H9 (cell line): ENCODE measurements at regions not wholly inside any gene's neighbourhood (a gene's known extent, or its start where the extent isn't known, plus 50 kb on each side); places are given as distances from the start of the nearest gene placed in this dataset.

Source experiments
- DNase-seq: peaks from one replicate; pipeline ENCODE4 v3.0.0-alpha.2; 2017
- H2AFZ ChIP-seq: one replicate; pipeline ENCODE4 v1.6.1; 2013; ENCODE audit warnings: mild to moderate bottlenecking, low read length, control low read depth, moderate library complexity
- H2AK5ac ChIP-seq: 2 replicates; pipeline ENCODE4 v1.6.1; 2013; ENCODE audit warnings: low read length, control low read depth, mixed read lengths; ENCODE audit not compliant: insufficient read length
- H2BK120ac ChIP-seq: one replicate; pipeline ENCODE4 v1.6.1; 2013; ENCODE audit warnings: low read depth, mild to moderate bottlenecking, low read length, control low read depth, inconsistent platforms; ENCODE audit not compliant: poor library complexity, severe bottlenecking
- H2BK12ac ChIP-seq: 2 replicates; pipeline ENCODE4 v1.6.1; 2013; ENCODE audit warnings: low read length, control low read depth, mixed read lengths, low read depth; ENCODE audit not compliant: insufficient read length
- H2BK15ac ChIP-seq: 2 replicates; pipeline ENCODE4 v1.6.1; 2013; ENCODE audit warnings: low read depth, low read length, control low read depth
- H2BK20ac ChIP-seq: one replicate; pipeline ENCODE4 v1.6.1; 2013; ENCODE audit warnings: low read depth, mild to moderate bottlenecking, low read length, control low read depth, inconsistent platforms; ENCODE audit not compliant: poor library complexity, severe bottlenecking
- H2BK5ac ChIP-seq: 2 replicates; pipeline ENCODE4 v1.6.1; 2013; ENCODE audit warnings: low read length, control low read depth, mixed read lengths; ENCODE audit not compliant: insufficient read length
- H3K14ac ChIP-seq: 2 replicates; pipeline ENCODE4 v1.6.1; 2013; ENCODE audit warnings: low read length, control low read depth; ENCODE audit not compliant: insufficient read depth
- H3K18ac ChIP-seq: 2 replicates; pipeline ENCODE4 v1.6.1; 2013; ENCODE audit warnings: low read depth, mild to moderate bottlenecking, mixed read lengths, low read length, control low read depth; ENCODE audit not compliant: insufficient read length
- H3K23ac ChIP-seq: 2 replicates; pipeline ENCODE4 v1.6.1; 2013; ENCODE audit warnings: low read length, control low read depth, mixed read lengths, low read depth; ENCODE audit not compliant: insufficient read length
- H3K23me2 ChIP-seq: 2 replicates; pipeline ENCODE4 v1.6.1; 2013; ENCODE audit warnings: low read depth, mild to moderate bottlenecking, mixed read lengths, low read length, control low read depth; ENCODE audit not compliant: insufficient read length, poor library complexity, severe bottlenecking
- H3K27ac ChIP-seq: 2 replicates; pipeline ENCODE4 v1.5.1; 2013; ENCODE audit warnings: low read length, control low read depth, mixed read lengths, low read depth; ENCODE audit not compliant: insufficient read length
- H3K27me3 ChIP-seq: 2 replicates; pipeline ENCODE4 v1.6.1; 2013; ENCODE audit warnings: low read length, control low read depth, inconsistent platforms; ENCODE audit not compliant: insufficient read depth
- H3K4ac ChIP-seq: 2 replicates; pipeline ENCODE4 v1.6.1; 2013; ENCODE audit warnings: low read depth, mild to moderate bottlenecking, control low read depth, inconsistent platforms, low read length, moderate library complexity
- H3K4me1 ChIP-seq: 2 replicates; pipeline ENCODE4 v1.6.1; 2013; ENCODE audit warnings: low read length, control low read depth, inconsistent platforms; ENCODE audit not compliant: insufficient read depth
- H3K4me2 ChIP-seq: 2 replicates; pipeline ENCODE4 v1.6.1; 2013; ENCODE audit warnings: low read length, control low read depth, mixed read lengths; ENCODE audit not compliant: insufficient read length, insufficient read depth
- H3K56ac ChIP-seq: 2 replicates; pipeline ENCODE4 v1.6.1; 2013; ENCODE audit warnings: low read depth, mild to moderate bottlenecking, mixed read lengths, low read length, control low read depth; ENCODE audit not compliant: insufficient read length
- H3K79me1 ChIP-seq: 2 replicates; pipeline ENCODE4 v1.6.1; 2013; ENCODE audit warnings: low read depth, mild to moderate bottlenecking, moderate library complexity, low read length, control low read depth, inconsistent platforms; ENCODE audit not compliant: insufficient read depth, poor library complexity, severe bottlenecking
- H3K79me2 ChIP-seq: 2 replicates; pipeline ENCODE4 v1.6.1; 2013; ENCODE audit warnings: low read length, control low read depth, inconsistent platforms; ENCODE audit not compliant: insufficient read depth
- H3K9ac ChIP-seq: 2 replicates; pipeline ENCODE4 v1.6.1; 2013; ENCODE audit warnings: low read length, control low read depth, mixed read lengths; ENCODE audit not compliant: insufficient read length; ENCODE audit errors: extremely low read depth
- H3K9me3 ChIP-seq: one replicate; pipeline ENCODE4 v1.6.1; 2013; ENCODE audit warnings: low read depth, low read length, inconsistent platforms; ENCODE audit not compliant: control insufficient read depth
- H3T11ph ChIP-seq: one replicate; pipeline ENCODE4 v1.6.1; 2013; ENCODE audit warnings: mild to moderate bottlenecking, low read length, control low read depth, inconsistent platforms
- H4K20me1 ChIP-seq: one replicate; pipeline ENCODE4 v1.6.1; 2013; ENCODE audit not compliant: control insufficient read depth, insufficient read length, insufficient read depth
- H4K5ac ChIP-seq: 2 replicates; pipeline ENCODE4 v1.6.1; 2013; ENCODE audit warnings: low read depth, mild to moderate bottlenecking, mixed read lengths, low read length, control low read depth; ENCODE audit not compliant: insufficient read length
- H4K8ac ChIP-seq: replicated peaks from 2 replicates; pipeline ENCODE4 v1.6.1; 2013; ENCODE audit warnings: low read length, control low read depth, mixed read lengths, low read depth; ENCODE audit not compliant: insufficient read length
- H4K91ac ChIP-seq: 2 replicates; pipeline ENCODE4 v1.6.1; 2013; ENCODE audit warnings: low read depth, mild to moderate bottlenecking, moderate library complexity, mixed read lengths, low read length, control low read depth; ENCODE audit not compliant: insufficient read length
- H3K27ac Mint-ChIP-seq, 3 experiments: 2 replicates in 2 of 3; 3 replicates in 1 of 3; pipeline ENCODE4 v1.8.0; 2020 to 2021; ENCODE audit warnings: mixed read lengths in 3 of 3, mild to moderate bottlenecking in 1 of 3, moderate library complexity in 1 of 3
- H3K27me3 Mint-ChIP-seq: 2 replicates; pipeline ENCODE4 v1.8.0; 2021; ENCODE audit warnings: low read depth, mild to moderate bottlenecking, moderate library complexity, mixed read lengths
- H3K36me3 Mint-ChIP-seq, 3 experiments: 2 replicates in 2 of 3; 3 replicates in 1 of 3; pipeline ENCODE4 v1.8.0; 2020 to 2021; ENCODE audit warnings: low read depth in 3 of 3, mixed read lengths in 3 of 3; ENCODE audit not compliant: insufficient read depth in 1 of 3
- H3K4me1 Mint-ChIP-seq, 2 experiments: 2 replicates each; pipeline ENCODE4 v1.8.0; 2020; ENCODE audit warnings: mixed read lengths in 2 of 2
- H3K4me3 Mint-ChIP-seq, 2 experiments: 2 replicates in 1 of 2; 3 replicates in 1 of 2; pipeline ENCODE4 v1.8.0; 2020 to 2021; ENCODE audit warnings: mild to moderate bottlenecking in 2 of 2, mixed read lengths in 2 of 2, moderate library complexity in 1 of 2
- H3K9me3 Mint-ChIP-seq, 2 experiments: 2 replicates in 1 of 2; 3 replicates in 1 of 2; pipeline ENCODE4 v1.8.0; 2020; ENCODE audit warnings: mild to moderate bottlenecking in 2 of 2, mixed read lengths in 2 of 2, moderate library complexity in 1 of 2
- WGBS: extraction: QIAGEN DNeasy Blood & Tissue Kit; methylation state at CpG from one replicate; pipeline ENCODE4 v1.1.7; 2013; ENCODE audit warnings: missing lambda C conversion rate, low lambda C conversion rate, mixed read lengths; ENCODE audit not compliant: insufficient read length; ENCODE audit errors: extremely low coverage; 5-methylcytosine and 5-hydroxymethylcytosine counted together
- TF ChIP-seq, protein P1 (sequence below): fragments of 200-600 bp; sonication (generic); conservative IDR thresholded peaks from 3 replicates; pipeline ENCODE4 v1.8.0; 2021; ENCODE audit warnings: antibody characterized with exemption, mild to moderate bottlenecking

DNA sequence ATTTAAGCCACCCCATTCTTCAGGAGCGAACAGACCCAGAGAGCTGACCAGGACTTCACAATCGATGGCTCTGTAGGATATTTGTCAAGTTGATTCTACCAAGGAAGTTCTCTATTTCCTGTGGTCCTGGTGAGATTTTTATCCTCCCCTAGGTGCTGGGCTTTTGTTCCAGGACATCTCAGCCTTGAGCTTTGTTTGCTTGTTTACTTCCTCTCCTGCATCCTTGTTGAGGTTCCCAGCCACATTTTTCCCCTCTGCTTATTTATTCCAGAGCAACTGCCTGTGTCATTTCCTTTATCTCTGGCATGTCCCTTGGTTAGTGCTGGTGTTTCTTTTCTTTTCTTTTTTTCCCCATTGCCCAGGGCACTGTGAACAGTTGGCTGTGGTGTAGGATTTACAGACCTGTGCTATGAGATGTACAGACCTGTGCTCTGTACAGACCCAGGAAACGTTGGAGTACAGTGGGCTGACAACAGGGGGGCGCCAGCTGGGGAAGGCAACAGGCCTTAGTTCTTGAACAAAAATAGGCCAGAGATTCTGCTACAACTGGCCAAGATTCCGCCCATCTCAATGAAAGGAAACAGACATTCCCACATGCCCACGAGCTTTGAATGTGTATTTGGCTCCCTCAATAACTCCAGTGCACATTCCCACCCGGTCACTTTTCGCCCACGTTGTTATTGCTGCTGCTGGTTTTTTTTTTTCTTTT lies 235.9 kb upstream of the DDI1 start:
- H3K4me1 Mint-ChIP-seq: peaks cover 11 to 12% of the 10 kb centered on the region in 2 experiments
- H3K27me3 Mint-ChIP-seq: no peaks in the 10 kb centered on the region
- no peaks in the 10 kb centered on the region for H3K9me3 Mint-ChIP-seq
- Histone ChIP-seq H3K23me2 (no peaks in the 10 kb centered on the region), H2BK120ac (no peak overlapping the region), H2BK5ac (no peak overlapping the region), H3K23ac (no peak overlapping the region), H2BK15ac (no peak overlapping the region), H2AK5ac (no peak overlapping the region), H2AFZ (peak overlapping the region; percentile 17), H4K8ac (no peak overlapping the region), H3K79me1 (no peaks in the 10 kb centered on the region), H4K5ac (no peak overlapping the region), H3K79me2 (no peaks in the 10 kb centered on the region), H4K91ac (no peak overlapping the region), H2BK20ac (no peak overlapping the region), H3K4me1 (peaks cover 8% of the 10 kb centered on the region; the same call in 1 of the 2 replicates), H4K20me1 (no peaks in the 10 kb centered on the region), H3K27ac (no peak overlapping the region), H3K9me3 (no peaks in the 10 kb centered on the region), H3T11ph (no peak overlapping the region), H3K4ac (no peak overlapping the region), H3K56ac (no peak overlapping the region), H3K14ac (no peak overlapping the region), H3K4me2 (no peak overlapping the region), H3K27me3 (no peaks in the 10 kb centered on the region), H3K9ac (no peak overlapping the region), H2BK12ac (no peak overlapping the region), H3K18ac (no peak overlapping the region)
- H3K36me3 Mint-ChIP-seq: no peaks in the 10 kb centered on the region
- WGBS: no CpG with 5 or more reads among the region's 9 CpGs
- peak overlapping the region; percentile 56 to 81 (median 65); a peak in 6 of 7 replicates for H3K27ac Mint-ChIP-seq
- peak; percentile 35 for DNase-seq
- no peak overlapping the region; a peak in 1 of 5 replicates for H3K4me3 Mint-ChIP-seq
- TF ChIP-seq, protein P1, sequence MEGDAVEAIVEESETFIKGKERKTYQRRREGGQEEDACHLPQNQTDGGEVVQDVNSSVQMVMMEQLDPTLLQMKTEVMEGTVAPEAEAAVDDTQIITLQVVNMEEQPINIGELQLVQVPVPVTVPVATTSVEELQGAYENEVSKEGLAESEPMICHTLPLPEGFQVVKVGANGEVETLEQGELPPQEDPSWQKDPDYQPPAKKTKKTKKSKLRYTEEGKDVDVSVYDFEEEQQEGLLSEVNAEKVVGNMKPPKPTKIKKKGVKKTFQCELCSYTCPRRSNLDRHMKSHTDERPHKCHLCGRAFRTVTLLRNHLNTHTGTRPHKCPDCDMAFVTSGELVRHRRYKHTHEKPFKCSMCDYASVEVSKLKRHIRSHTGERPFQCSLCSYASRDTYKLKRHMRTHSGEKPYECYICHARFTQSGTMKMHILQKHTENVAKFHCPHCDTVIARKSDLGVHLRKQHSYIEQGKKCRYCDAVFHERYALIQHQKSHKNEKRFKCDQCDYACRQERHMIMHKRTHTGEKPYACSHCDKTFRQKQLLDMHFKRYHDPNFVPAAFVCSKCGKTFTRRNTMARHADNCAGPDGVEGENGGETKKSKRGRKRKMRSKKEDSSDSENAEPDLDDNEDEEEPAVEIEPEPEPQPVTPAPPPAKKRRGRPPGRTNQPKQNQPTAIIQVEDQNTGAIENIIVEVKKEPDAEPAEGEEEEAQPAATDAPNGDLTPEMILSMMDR: peak; percentile 21; the same call in 2 of the 3 replicates
